Caco-2 (cell line): ENCODE measurements at regions not wholly inside any gene's neighbourhood (a gene's known extent, or its start where the extent isn't known, plus 50 kb on each side); places are given as distances from the start of the nearest gene placed in this dataset.

Source experiments
- BruUV-seq: library from RNA; stranded (reverse); fragments of 400-500 nt; replicated peaks from 2 replicates; lab custom pipeline; 2021; lab: Mats Ljungman, UMichigan
- CTCF ChIA-PET: fragments of 300-600 bp; sonication (Branson Sonifier 250); formaldehyde crosslinking; loops from one replicate; lab custom pipeline; 2022; ENCODE audit warnings: antibody characterized with exemption; lab: Charles Lee
- POLR2A ChIA-PET: fragments of 300-600 bp; sonication (Branson Sonifier 250); formaldehyde crosslinking; loops from one replicate; lab custom pipeline; 2022; ENCODE audit warnings: antibody characterized with exemption; lab: Charles Lee
- DNase-seq, 2 experiments: peaks; one replicate each; pipeline versions ENCODE4 v3.0.0 to v3.0.0-alpha.2; 2020 to 2022
- H3K27me3 ChIP-seq: replicated peaks from 2 replicates; pipeline ENCODE4 v1.6.0; 2011; ENCODE audit warnings: low read length; ENCODE audit not compliant: control insufficient read depth, insufficient read depth
- H3K36me3 ChIP-seq: 2 replicates; pipeline ENCODE4 v1.5.1; 2011; ENCODE audit warnings: low read length; ENCODE audit not compliant: control insufficient read depth, insufficient read depth
- H3K4me1 ChIP-seq: fragments of 250-450 bp; sonication (Bioruptor Pico); 2 replicates; pipeline ENCODE4 v1.5.1; 2020; ENCODE audit warnings: mild to moderate bottlenecking
- H3K4me3 ChIP-seq: 2 replicates; pipeline ENCODE4 v1.5.1; 2011; ENCODE audit warnings: low read depth, mild to moderate bottlenecking, control low read depth, low read length
- H3K9me3 ChIP-seq: fragments of 250-450 bp; sonication (Bioruptor Pico); 2 replicates; pipeline ENCODE4 v1.5.1; 2020; ENCODE audit warnings: mild to moderate bottlenecking, moderate library complexity
- H3K27ac Mint-ChIP-seq: one replicate; pipeline ENCODE4 v1.8.0; 2022; ENCODE audit warnings: mixed read lengths; ENCODE audit not compliant: unreplicated experiment
- H3K27me3 Mint-ChIP-seq: one replicate; pipeline ENCODE4 v1.8.0; 2022; ENCODE audit warnings: mixed read lengths; ENCODE audit not compliant: insufficient read depth, unreplicated experiment
- H3K36me3 Mint-ChIP-seq: one replicate; pipeline ENCODE4 v1.8.0; 2022; ENCODE audit warnings: mild to moderate bottlenecking, mixed read lengths; ENCODE audit not compliant: insufficient read depth, unreplicated experiment
- H3K4me1 Mint-ChIP-seq: one replicate; pipeline ENCODE4 v1.8.0; 2022; ENCODE audit warnings: low read depth, mixed read lengths; ENCODE audit not compliant: unreplicated experiment
- H3K4me3 Mint-ChIP-seq: one replicate; pipeline ENCODE4 v1.8.0; 2022; ENCODE audit warnings: mild to moderate bottlenecking, moderate library complexity, mixed read lengths; ENCODE audit not compliant: unreplicated experiment
- H3K9me3 Mint-ChIP-seq: one replicate; pipeline ENCODE4 v1.8.0; 2022; ENCODE audit warnings: mixed read lengths; ENCODE audit not compliant: unreplicated experiment
- intact Hi-C: fragments of 100-400 bp; cut with micrococcal nuclease; formaldehyde crosslinking; loops from one replicate; pipeline ENCODE4 v1.10.0; 2022; ENCODE audit not compliant: unreplicated experiment
- TF ChIP-seq, protein P1 (sequence below), 2 experiments: fragments of 200-600 bp in 1 of 2; IDR thresholded peaks; 1 replicate in 1 of 2; 2 replicates in 1 of 2; pipeline versions ENCODE4 v1.5.1 to v1.8.0; 2011 to 2022; ENCODE audit warnings: antibody characterized with exemption in 1 of 2, control low read depth in 1 of 2, inconsistent platforms in 1 of 2, low read depth in 1 of 2, low read length in 1 of 2, mild to moderate bottlenecking in 1 of 2, moderate library complexity in 1 of 2; ENCODE audit not compliant: insufficient read depth in 1 of 2, severe bottlenecking in 1 of 2, unreplicated experiment in 1 of 2

DNA sequence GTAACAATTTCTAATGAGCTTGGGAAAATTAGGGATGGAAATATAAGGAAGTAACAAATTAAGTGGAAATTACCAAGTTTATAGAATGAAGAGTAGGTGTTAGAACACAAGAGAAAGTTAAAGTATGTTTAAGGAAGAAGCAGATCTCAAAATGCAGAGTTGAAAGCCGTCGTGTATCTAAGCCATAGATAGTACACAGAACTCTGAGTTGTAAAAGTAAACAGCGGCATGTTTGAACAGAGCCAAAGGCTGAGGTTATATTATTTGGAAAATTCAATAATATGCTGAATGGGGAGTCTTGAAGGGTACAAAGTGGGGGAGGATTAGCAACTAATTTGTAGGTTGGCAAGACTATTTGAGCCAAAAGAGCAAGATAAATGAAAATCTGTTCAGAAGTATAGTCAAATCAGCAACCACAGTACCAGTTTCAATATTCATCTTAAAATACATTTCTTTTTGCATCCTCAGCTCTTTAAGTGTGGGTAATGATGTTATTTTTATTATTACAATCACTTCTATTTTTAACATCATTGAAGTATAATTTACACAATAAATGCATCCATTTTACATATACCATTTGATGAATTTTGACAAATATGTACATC is 594.8 kb upstream of the ANO3 start:
- no peaks in the 10 kb centered on the region for H3K27me3 ChIP-seq
- no peak overlapping the region for H3K27ac Mint-ChIP-seq
- no peaks in the 10 kb centered on the region for H3K9me3 Mint-ChIP-seq
- H3K4me1 ChIP-seq = peaks cover 6% of the 10 kb centered on the region; the same call in 1 of the 2 replicates
- H3K4me3 ChIP-seq = no peak overlapping the region
- no peak for DNase-seq
- ChIA-PET POLR2A (no interaction called here), CTCF (no interaction called here)
- no peaks in the 10 kb centered on the region for H3K9me3 ChIP-seq
- BruUV-seq = no TSS peak
- TF ChIP-seq, protein P1, sequence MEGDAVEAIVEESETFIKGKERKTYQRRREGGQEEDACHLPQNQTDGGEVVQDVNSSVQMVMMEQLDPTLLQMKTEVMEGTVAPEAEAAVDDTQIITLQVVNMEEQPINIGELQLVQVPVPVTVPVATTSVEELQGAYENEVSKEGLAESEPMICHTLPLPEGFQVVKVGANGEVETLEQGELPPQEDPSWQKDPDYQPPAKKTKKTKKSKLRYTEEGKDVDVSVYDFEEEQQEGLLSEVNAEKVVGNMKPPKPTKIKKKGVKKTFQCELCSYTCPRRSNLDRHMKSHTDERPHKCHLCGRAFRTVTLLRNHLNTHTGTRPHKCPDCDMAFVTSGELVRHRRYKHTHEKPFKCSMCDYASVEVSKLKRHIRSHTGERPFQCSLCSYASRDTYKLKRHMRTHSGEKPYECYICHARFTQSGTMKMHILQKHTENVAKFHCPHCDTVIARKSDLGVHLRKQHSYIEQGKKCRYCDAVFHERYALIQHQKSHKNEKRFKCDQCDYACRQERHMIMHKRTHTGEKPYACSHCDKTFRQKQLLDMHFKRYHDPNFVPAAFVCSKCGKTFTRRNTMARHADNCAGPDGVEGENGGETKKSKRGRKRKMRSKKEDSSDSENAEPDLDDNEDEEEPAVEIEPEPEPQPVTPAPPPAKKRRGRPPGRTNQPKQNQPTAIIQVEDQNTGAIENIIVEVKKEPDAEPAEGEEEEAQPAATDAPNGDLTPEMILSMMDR (IDR thresholded peaks at IDR 0.05; ENCODE audit: insufficient read depth in 1 of 2, low read depth in 1 of 2, low read length in 1 of 2, severe bottlenecking in 1 of 2, unreplicated experiment in 1 of 2) = no peak
- H3K4me1 Mint-ChIP-seq = peaks cover 7% of the 10 kb centered on the region
- intact Hi-C loops = no loop called here
- no peaks in the 10 kb centered on the region for H3K36me3 Mint-ChIP-seq
- H3K36me3 ChIP-seq = no peaks in the 10 kb centered on the region
- H3K4me3 Mint-ChIP-seq = no peak overlapping the region
- no peaks in the 10 kb centered on the region for H3K27me3 Mint-ChIP-seq

DNA sequence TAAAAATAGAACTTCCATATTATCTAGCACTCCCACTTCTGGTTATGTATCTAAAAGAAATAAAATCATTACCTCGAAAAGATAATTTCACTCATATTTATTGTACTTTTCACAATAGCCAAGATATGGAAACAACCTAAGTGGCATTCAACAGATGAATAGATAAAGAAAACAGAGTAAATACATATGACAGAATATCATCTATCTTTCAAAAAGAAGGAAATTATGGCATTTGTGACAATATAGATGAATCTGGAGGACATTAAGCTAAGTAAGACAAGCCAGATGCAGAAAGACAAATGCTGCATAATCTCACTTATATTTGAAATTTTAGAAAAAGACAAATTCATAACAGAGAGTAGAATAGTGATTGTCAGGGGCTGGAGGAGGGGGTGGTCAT is 590.0 kb upstream of the ANO3 start:
- H3K27me3 ChIP-seq = no peaks in the 10 kb centered on the region
- Mint-ChIP-seq H3K36me3 (no peaks in the 10 kb centered on the region), H3K9me3 (no peaks in the 10 kb centered on the region), H3K4me3 (no peak overlapping the region), H3K27ac (no peak overlapping the region), H3K4me1 (peaks cover 3% of the 10 kb centered on the region), H3K27me3 (no peaks in the 10 kb centered on the region)
- ChIA-PET CTCF (no interaction called here), POLR2A (no interaction called here)
- no peak for DNase-seq
- peaks cover 4% of the 10 kb centered on the region; the same call in 1 of the 2 replicates for H3K4me1 ChIP-seq
- no peak overlapping the region for H3K4me3 ChIP-seq
- no peaks in the 10 kb centered on the region for H3K9me3 ChIP-seq
- intact Hi-C loops = no loop called here
- no peaks in the 10 kb centered on the region for H3K36me3 ChIP-seq
- BruUV-seq = no TSS peak
- TF ChIP-seq, protein P1 (IDR thresholded peaks at IDR 0.05; ENCODE audit: insufficient read depth in 1 of 2, low read depth in 1 of 2, low read length in 1 of 2, severe bottlenecking in 1 of 2, unreplicated experiment in 1 of 2) = no peak

DNA sequence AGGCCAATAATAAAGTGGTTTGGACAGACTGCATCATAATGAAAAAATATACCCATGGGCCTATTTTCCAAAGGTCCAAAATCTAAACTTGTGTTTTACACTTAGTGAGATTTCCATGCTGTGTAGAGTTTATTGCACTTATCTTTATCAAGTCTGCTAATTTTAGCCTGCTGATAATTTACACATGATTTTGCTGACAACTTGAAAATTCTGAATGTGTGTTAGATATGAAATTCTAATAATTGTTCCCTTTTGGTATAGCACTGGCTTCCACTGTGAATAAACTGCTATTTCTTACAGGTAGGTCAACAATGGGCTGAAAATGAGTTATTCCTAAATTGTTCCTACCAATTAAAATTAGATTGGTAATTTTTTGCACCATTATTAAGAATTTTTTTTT is 589.1 kb upstream of the ANO3 start:
- no TSS peak for BruUV-seq
- intact Hi-C loops = no loop called here
- no peaks in the 10 kb centered on the region for H3K4me1 ChIP-seq
- no peaks in the 10 kb centered on the region for H3K9me3 ChIP-seq
- DNase-seq = no peak
- no peaks in the 10 kb centered on the region for H3K36me3 ChIP-seq
- Mint-ChIP-seq H3K36me3 (no peaks in the 10 kb centered on the region), H3K9me3 (no peaks in the 10 kb centered on the region), H3K4me1 (no peaks in the 10 kb centered on the region), H3K27me3 (no peaks in the 10 kb centered on the region), H3K27ac (no peak overlapping the region), H3K4me3 (no peak overlapping the region)
- H3K4me3 ChIP-seq = no peak overlapping the region
- TF ChIP-seq, protein P1 (IDR thresholded peaks at IDR 0.05; ENCODE audit: insufficient read depth in 1 of 2, low read depth in 1 of 2, low read length in 1 of 2, severe bottlenecking in 1 of 2, unreplicated experiment in 1 of 2) = no peak
- POLR2A ChIA-PET = no interaction called here
- CTCF ChIA-PET = no interaction called here
- H3K27me3 ChIP-seq = no peaks in the 10 kb centered on the region
